ENCODE measurements at regions not wholly inside any gene's neighbourhood (a gene's known extent, or its start where the extent isn't known, plus 50 kb on each side); places are given as distances from the start of the nearest gene placed in this dataset.

DNA sequence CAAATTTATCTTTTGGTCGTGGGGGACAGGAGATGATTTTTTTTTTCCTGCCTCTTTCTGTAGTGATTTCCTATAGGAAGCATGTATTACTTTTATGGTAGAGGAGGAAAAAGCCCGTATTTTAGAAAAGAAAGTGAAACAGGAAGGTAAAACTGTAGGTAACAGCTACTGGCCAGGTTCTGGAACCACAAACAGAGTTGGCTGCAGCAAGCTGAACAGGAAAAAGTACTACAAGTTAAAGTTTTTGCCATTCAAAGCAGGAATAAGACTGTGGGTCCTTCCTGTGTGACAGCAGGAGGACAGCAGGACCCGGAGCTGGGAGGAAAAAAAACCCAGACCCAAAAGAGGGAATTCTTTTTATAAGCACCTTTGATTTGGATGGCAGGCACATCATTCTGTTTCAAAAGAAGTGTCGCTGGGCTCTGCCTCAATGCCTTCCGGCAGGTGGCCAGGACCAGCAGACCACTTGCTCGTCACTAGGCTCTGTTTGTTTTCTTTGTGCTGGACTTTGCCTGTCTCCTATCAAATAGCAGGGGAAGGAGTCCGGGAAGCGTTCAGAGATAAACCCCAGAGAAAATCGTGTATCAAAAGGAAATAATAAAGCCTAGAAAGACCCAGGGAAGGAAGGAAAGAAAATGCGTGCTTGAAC is 277.9 kb downstream of the ADGRA3 start:
- TF ChIP-seq BACH2 (CRISPR knock-in tag; IDR thresholded peaks at IDR 0.05; ENCODE audit: borderline replicate concordance) (no peak), CSDC2 (CRISPR knock-in tag; IDR thresholded peaks at IDR 0.05) (no peak), ZNF70 (CRISPR knock-in tag; IDR thresholded peaks at IDR 0.05) (no peak)
- TF ChIP-seq, protein P1, sequence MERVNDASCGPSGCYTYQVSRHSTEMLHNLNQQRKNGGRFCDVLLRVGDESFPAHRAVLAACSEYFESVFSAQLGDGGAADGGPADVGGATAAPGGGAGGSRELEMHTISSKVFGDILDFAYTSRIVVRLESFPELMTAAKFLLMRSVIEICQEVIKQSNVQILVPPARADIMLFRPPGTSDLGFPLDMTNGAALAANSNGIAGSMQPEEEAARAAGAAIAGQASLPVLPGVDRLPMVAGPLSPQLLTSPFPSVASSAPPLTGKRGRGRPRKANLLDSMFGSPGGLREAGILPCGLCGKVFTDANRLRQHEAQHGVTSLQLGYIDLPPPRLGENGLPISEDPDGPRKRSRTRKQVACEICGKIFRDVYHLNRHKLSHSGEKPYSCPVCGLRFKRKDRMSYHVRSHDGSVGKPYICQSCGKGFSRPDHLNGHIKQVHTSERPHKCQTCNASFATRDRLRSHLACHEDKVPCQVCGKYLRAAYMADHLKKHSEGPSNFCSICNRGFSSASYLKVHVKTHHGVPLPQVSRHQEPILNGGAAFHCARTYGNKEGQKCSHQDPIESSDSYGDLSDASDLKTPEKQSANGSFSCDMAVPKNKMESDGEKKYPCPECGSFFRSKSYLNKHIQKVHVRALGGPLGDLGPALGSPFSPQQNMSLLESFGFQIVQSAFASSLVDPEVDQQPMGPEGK (CRISPR knock-in tag; IDR thresholded peaks at IDR 0.05; ENCODE audit: borderline replicate concordance) = no peak
- TF ChIP-seq, protein P2, sequence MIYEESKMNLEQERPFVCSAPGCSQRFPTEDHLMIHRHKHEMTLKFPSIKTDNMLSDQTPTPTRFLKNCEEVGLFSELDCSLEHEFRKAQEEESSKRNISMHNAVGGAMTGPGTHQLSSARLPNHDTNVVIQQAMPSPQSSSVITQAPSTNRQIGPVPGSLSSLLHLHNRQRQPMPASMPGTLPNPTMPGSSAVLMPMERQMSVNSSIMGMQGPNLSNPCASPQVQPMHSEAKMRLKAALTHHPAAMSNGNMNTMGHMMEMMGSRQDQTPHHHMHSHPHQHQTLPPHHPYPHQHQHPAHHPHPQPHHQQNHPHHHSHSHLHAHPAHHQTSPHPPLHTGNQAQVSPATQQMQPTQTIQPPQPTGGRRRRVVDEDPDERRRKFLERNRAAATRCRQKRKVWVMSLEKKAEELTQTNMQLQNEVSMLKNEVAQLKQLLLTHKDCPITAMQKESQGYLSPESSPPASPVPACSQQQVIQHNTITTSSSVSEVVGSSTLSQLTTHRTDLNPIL (CRISPR knock-in tag; IDR thresholded peaks at IDR 0.05; ENCODE audit: low read depth) = no peak
